GM23338 (cell line): ENCODE measurements at regions not wholly inside any gene's neighbourhood (a gene's known extent, or its start where the extent isn't known, plus 50 kb on each side); places are given as distances from the start of the nearest gene placed in this dataset.

Source experiments
- ATAC-seq: fragments of 200-7000 bp; cut with Tn5 transposase; 3 replicates; pipeline ENCODE4 v1.9.1; 2020
- DNase-seq: peaks from one replicate; pipeline ENCODE4 v3.0.0-alpha.2; 2015; ENCODE audit warnings: low spot score
- H2AFZ ChIP-seq: fragments of 200-600 bp; sonication (generic); 2 replicates; pipeline ENCODE4 v1.8.0; 2016; ENCODE audit warnings: antibody characterized with exemption, mild to moderate bottlenecking, moderate library complexity
- H3F3A ChIP-seq: fragments of 200-600 bp; sonication (generic); replicated peaks from 2 replicates; pipeline ENCODE4 v1.8.0; 2017; ENCODE audit warnings: antibody characterized with exemption, mixed run types, low read depth
- H3K27ac ChIP-seq: fragments of 200-600 bp; sonication (generic); 2 replicates; pipeline ENCODE4 v1.6.1; 2016; ENCODE audit warnings: low read depth
- H3K27me3 ChIP-seq: fragments of 200-600 bp; sonication (generic); 2 replicates; pipeline ENCODE4 v1.8.0; 2016; ENCODE audit warnings: mild to moderate bottlenecking, mixed run types, moderate library complexity; ENCODE audit not compliant: insufficient read depth
- H3K36me3 ChIP-seq: fragments of 200-600 bp; sonication (generic); 2 replicates; pipeline ENCODE4 v1.8.0; 2016; ENCODE audit warnings: mild to moderate bottlenecking; ENCODE audit not compliant: insufficient read depth
- H3K4me1 ChIP-seq: fragments of 200-600 bp; sonication (generic); 2 replicates; pipeline ENCODE4 v1.8.0; 2016; ENCODE audit warnings: mild to moderate bottlenecking, moderate library complexity; ENCODE audit not compliant: insufficient read depth
- H3K4me2 ChIP-seq: fragments of 200-600 bp; sonication (generic); 2 replicates; pipeline ENCODE4 v1.7.1; 2017; ENCODE audit warnings: mixed run types
- H3K4me3 ChIP-seq: fragments of 200-600 bp; sonication (generic); 2 replicates; pipeline ENCODE4 v1.6.1; 2016; ENCODE audit warnings: mixed run types
- H3K79me2 ChIP-seq: fragments of 200-600 bp; sonication (generic); replicated peaks from 2 replicates; pipeline ENCODE4 v1.8.0; 2017; ENCODE audit warnings: mild to moderate bottlenecking; ENCODE audit not compliant: insufficient read depth
- H3K9me2 ChIP-seq: fragments of 200-600 bp; sonication (generic); 2 replicates; pipeline ENCODE4 v1.8.0; 2017; ENCODE audit not compliant: insufficient read depth
- H4K20me1 ChIP-seq: fragments of 200-600 bp; sonication (generic); replicated peaks from 2 replicates; pipeline ENCODE4 v1.8.0; 2017; ENCODE audit warnings: mild to moderate bottlenecking; ENCODE audit not compliant: insufficient read depth
- H3K27ac Mint-ChIP-seq: 2 replicates; pipeline ENCODE4 v1.8.0; 2020; ENCODE audit warnings: inconsistent platforms, mild to moderate bottlenecking, moderate library complexity, mixed read lengths
- H3K27me3 Mint-ChIP-seq: 3 replicates; pipeline ENCODE4 v1.8.0; 2022; ENCODE audit warnings: low read depth, mild to moderate bottlenecking, moderate library complexity, mixed read lengths, inconsistent platforms; ENCODE audit not compliant: insufficient read depth, poor library complexity
- H3K36me3 Mint-ChIP-seq: 3 replicates; pipeline ENCODE4 v1.8.0; 2021; ENCODE audit warnings: low read depth, mild to moderate bottlenecking, inconsistent platforms, moderate library complexity, mixed read lengths
- H3K4me1 Mint-ChIP-seq: 3 replicates; pipeline ENCODE4 v1.8.0; 2020; ENCODE audit warnings: mild to moderate bottlenecking, inconsistent platforms, mixed read lengths
- H3K4me3 Mint-ChIP-seq: 3 replicates; pipeline ENCODE4 v1.8.0; 2021; ENCODE audit warnings: moderate library complexity, mild to moderate bottlenecking, inconsistent platforms, mixed read lengths
- H3K9me3 Mint-ChIP-seq: 3 replicates; pipeline ENCODE4 v1.8.0; 2020; ENCODE audit warnings: moderate library complexity, mild to moderate bottlenecking, inconsistent platforms, mixed read lengths
- CREB1 ChIP-seq: fragments of 250-450 bp; sonication (Bioruptor Pico); IDR thresholded peaks from 2 replicates; pipeline ENCODE4 v1.5.0; 2020; ENCODE audit warnings: low read depth, mild to moderate bottlenecking, moderate library complexity
- EZH2 ChIP-seq: fragments of 200-600 bp; sonication (generic); IDR thresholded peaks from one replicate; pipeline ENCODE4 v1.8.0; 2017; ENCODE audit warnings: antibody characterized with exemption, mild to moderate bottlenecking, low read depth; ENCODE audit not compliant: unreplicated experiment
- EZH2phosphoT487 ChIP-seq: fragments of 200-600 bp; sonication (generic); IDR thresholded peaks from one replicate; pipeline ENCODE4 v1.8.1; 2018; ENCODE audit warnings: antibody characterized with exemption; ENCODE audit not compliant: unreplicated experiment
- JUNB ChIP-seq: IDR thresholded peaks from one replicate; pipeline ENCODE4 v1.6.1; 2016; ENCODE audit warnings: antibody characterized with exemption; ENCODE audit not compliant: unreplicated experiment
- NANOG ChIP-seq: IDR thresholded peaks from 2 replicates; pipeline ENCODE4 v1.6.1; 2016; ENCODE audit warnings: antibody characterized with exemption, borderline replicate concordance
- POLR2AphosphoS5 ChIP-seq: IDR thresholded peaks from 2 replicates; pipeline ENCODE4 v1.6.1; 2016; ENCODE audit warnings: antibody characterized with exemption, low read depth
- STAT1 ChIP-seq: IDR thresholded peaks from one replicate; pipeline ENCODE4 v1.6.1; 2016; ENCODE audit warnings: antibody characterized with exemption; ENCODE audit not compliant: unreplicated experiment
- ZNF114 ChIP-seq: fragments of 250-450 bp; sonication (Bioruptor Pico); IDR thresholded peaks from 2 replicates; pipeline ENCODE4 v1.5.0; 2020; ENCODE audit warnings: mild to moderate bottlenecking, moderate library complexity
- ZNF331 ChIP-seq: fragments of 250-450 bp; sonication (Bioruptor Pico); IDR thresholded peaks from 2 replicates; pipeline ENCODE4 v1.5.0; 2020; ENCODE audit warnings: low read depth, mild to moderate bottlenecking, moderate library complexity
- TF ChIP-seq, protein P1 (sequence below): IDR thresholded peaks from one replicate; pipeline ENCODE4 v1.6.1; 2018; ENCODE audit warnings: antibody characterized with exemption; ENCODE audit not compliant: unreplicated experiment
- TF ChIP-seq, protein P2 (sequence below): IDR thresholded peaks from 2 replicates; pipeline ENCODE4 v1.6.1; 2016; ENCODE audit warnings: antibody characterized with exemption
- TF ChIP-seq, protein P3 (sequence below), 2 experiments: fragments of 200-600 bp in 1 of 2; sonication (generic) in 1 of 2; conservative IDR thresholded peaks; 2 replicates each; pipeline versions ENCODE4 v1.5.1 to v1.6.1; 2016 to 2017; ENCODE audit warnings: antibody characterized with exemption in 2 of 2, low read depth in 2 of 2, mild to moderate bottlenecking in 2 of 2, moderate library complexity in 1 of 2
- TF ChIP-seq, protein P4 (sequence below): fragments of 250-450 bp; sonication (Bioruptor Pico); IDR thresholded peaks from 2 replicates; pipeline ENCODE4 v1.5.0; 2020; ENCODE audit warnings: mild to moderate bottlenecking, moderate library complexity

DNA sequence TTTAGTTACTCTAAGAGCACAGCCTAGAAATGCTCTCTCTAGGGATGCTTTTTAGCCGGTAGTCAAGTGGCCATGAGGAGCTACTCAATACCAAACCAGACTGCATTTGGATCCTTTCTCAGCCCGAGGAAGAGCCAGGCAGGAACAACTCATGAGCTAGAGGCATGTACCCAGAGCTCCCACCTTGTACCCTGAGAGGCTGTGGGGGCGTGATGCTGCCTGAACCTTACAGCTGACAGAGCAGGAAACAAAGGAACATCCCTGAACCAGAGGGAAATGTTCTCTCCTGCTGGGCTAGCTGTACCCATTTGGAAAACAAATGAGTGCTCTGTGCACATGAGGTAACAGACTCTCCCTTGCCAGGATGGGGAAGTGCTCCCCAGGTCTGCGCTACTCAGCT is 131.6 kb downstream of the OSR1 start:
- H3K27ac ChIP-seq = no peak overlapping the region
- H3K4me2 ChIP-seq = no peak overlapping the region
- peaks cover 5% of the 10 kb centered on the region; the same call in 1 of the 2 replicates for H3K9me2 ChIP-seq
- H3K36me3 Mint-ChIP-seq = no peaks in the 10 kb centered on the region
- no peaks in the 10 kb centered on the region for H4K20me1 ChIP-seq
- H3K79me2 ChIP-seq = no peaks in the 10 kb centered on the region
- no peaks in the 10 kb centered on the region for H3F3A ChIP-seq
- H2AFZ ChIP-seq = no peak overlapping the region
- H3K4me1 Mint-ChIP-seq = peaks cover 26% of the 10 kb centered on the region
- no peak for DNase-seq
- TF ChIP-seq POLR2AphosphoS5 (no peak), ZNF114 (CRISPR knock-in tag) (no peak), ZNF331 (no peak), STAT1 (no peak), NANOG (no peak), EZH2phosphoT487 (no peak), JUNB (no peak), CREB1 (no peak), EZH2 (no peak)
- TF ChIP-seq, protein P1, sequence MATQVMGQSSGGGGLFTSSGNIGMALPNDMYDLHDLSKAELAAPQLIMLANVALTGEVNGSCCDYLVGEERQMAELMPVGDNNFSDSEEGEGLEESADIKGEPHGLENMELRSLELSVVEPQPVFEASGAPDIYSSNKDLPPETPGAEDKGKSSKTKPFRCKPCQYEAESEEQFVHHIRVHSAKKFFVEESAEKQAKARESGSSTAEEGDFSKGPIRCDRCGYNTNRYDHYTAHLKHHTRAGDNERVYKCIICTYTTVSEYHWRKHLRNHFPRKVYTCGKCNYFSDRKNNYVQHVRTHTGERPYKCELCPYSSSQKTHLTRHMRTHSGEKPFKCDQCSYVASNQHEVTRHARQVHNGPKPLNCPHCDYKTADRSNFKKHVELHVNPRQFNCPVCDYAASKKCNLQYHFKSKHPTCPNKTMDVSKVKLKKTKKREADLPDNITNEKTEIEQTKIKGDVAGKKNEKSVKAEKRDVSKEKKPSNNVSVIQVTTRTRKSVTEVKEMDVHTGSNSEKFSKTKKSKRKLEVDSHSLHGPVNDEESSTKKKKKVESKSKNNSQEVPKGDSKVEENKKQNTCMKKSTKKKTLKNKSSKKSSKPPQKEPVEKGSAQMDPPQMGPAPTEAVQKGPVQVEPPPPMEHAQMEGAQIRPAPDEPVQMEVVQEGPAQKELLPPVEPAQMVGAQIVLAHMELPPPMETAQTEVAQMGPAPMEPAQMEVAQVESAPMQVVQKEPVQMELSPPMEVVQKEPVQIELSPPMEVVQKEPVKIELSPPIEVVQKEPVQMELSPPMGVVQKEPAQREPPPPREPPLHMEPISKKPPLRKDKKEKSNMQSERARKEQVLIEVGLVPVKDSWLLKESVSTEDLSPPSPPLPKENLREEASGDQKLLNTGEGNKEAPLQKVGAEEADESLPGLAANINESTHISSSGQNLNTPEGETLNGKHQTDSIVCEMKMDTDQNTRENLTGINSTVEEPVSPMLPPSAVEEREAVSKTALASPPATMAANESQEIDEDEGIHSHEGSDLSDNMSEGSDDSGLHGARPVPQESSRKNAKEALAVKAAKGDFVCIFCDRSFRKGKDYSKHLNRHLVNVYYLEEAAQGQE = no peak
- TF ChIP-seq, protein P2, sequence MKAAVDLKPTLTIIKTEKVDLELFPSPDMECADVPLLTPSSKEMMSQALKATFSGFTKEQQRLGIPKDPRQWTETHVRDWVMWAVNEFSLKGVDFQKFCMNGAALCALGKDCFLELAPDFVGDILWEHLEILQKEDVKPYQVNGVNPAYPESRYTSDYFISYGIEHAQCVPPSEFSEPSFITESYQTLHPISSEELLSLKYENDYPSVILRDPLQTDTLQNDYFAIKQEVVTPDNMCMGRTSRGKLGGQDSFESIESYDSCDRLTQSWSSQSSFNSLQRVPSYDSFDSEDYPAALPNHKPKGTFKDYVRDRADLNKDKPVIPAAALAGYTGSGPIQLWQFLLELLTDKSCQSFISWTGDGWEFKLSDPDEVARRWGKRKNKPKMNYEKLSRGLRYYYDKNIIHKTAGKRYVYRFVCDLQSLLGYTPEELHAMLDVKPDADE = no peak
- TF ChIP-seq, protein P3, sequence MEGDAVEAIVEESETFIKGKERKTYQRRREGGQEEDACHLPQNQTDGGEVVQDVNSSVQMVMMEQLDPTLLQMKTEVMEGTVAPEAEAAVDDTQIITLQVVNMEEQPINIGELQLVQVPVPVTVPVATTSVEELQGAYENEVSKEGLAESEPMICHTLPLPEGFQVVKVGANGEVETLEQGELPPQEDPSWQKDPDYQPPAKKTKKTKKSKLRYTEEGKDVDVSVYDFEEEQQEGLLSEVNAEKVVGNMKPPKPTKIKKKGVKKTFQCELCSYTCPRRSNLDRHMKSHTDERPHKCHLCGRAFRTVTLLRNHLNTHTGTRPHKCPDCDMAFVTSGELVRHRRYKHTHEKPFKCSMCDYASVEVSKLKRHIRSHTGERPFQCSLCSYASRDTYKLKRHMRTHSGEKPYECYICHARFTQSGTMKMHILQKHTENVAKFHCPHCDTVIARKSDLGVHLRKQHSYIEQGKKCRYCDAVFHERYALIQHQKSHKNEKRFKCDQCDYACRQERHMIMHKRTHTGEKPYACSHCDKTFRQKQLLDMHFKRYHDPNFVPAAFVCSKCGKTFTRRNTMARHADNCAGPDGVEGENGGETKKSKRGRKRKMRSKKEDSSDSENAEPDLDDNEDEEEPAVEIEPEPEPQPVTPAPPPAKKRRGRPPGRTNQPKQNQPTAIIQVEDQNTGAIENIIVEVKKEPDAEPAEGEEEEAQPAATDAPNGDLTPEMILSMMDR (conservative IDR thresholded peaks at IDR 0.05; ENCODE audit: low read depth in 2 of 2) = no peak
- TF ChIP-seq, protein P4, sequence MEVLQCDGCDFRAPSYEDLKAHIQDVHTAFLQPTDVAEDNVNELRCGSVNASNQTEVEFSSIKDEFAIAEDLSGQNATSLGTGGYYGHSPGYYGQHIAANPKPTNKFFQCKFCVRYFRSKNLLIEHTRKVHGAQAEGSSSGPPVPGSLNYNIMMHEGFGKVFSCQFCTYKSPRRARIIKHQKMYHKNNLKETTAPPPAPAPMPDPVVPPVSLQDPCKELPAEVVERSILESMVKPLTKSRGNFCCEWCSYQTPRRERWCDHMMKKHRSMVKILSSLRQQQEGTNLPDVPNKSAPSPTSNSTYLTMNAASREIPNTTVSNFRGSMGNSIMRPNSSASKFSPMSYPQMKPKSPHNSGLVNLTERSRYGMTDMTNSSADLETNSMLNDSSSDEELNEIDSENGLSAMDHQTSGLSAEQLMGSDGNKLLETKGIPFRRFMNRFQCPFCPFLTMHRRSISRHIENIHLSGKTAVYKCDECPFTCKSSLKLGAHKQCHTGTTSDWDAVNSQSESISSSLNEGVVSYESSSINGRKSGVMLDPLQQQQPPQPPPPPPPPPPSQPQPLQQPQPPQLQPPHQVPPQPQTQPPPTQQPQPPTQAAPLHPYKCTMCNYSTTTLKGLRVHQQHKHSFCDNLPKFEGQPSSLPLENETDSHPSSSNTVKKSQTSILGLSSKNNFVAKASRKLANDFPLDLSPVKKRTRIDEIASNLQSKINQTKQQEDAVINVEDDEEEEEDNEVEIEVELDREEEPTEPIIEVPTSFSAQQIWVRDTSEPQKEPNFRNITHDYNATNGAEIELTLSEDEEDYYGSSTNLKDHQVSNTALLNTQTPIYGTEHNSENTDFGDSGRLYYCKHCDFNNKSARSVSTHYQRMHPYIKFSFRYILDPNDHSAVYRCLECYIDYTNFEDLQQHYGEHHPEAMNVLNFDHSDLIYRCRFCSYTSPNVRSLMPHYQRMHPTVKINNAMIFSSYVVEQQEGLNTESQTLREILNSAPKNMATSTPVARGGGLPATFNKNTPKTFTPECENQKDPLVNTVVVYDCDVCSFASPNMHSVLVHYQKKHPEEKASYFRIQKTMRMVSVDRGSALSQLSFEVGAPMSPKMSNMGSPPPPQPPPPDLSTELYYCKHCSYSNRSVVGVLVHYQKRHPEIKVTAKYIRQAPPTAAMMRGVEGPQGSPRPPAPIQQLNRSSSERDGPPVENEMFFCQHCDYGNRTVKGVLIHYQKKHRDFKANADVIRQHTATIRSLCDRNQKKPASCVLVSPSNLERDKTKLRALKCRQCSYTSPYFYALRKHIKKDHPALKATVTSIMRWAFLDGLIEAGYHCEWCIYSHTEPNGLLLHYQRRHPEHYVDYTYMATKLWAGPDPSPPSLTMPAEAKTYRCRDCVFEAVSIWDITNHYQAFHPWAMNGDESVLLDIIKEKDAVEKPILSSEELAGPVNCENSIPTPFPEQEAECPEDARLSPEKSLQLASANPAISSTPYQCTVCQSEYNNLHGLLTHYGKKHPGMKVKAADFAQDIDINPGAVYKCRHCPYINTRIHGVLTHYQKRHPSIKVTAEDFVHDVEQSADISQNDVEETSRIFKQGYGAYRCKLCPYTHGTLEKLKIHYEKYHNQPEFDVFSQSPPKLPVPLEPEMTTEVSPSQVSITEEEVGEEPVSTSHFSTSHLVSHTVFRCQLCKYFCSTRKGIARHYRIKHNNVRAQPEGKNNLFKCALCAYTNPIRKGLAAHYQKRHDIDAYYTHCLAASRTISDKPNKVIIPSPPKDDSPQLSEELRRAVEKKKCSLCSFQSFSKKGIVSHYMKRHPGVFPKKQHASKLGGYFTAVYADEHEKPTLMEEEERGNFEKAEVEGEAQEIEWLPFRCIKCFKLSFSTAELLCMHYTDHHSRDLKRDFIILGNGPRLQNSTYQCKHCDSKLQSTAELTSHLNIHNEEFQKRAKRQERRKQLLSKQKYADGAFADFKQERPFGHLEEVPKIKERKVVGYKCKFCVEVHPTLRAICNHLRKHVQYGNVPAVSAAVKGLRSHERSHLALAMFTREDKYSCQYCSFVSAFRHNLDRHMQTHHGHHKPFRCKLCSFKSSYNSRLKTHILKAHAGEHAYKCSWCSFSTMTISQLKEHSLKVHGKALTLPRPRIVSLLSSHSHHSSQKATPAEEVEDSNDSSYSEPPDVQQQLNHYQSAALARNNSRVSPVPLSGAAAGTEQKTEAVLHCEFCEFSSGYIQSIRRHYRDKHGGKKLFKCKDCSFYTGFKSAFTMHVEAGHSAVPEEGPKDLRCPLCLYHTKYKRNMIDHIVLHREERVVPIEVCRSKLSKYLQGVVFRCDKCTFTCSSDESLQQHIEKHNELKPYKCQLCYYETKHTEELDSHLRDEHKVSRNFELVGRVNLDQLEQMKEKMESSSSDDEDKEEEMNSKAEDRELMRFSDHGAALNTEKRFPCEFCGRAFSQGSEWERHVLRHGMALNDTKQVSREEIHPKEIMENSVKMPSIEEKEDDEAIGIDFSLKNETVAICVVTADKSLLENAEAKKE (CRISPR knock-in tag) = no peak
- H3K4me1 ChIP-seq = peaks cover 22% of the 10 kb centered on the region
- no peak overlapping the region for H3K27ac Mint-ChIP-seq
- H3K27me3 ChIP-seq = no peaks in the 10 kb centered on the region
- H3K9me3 Mint-ChIP-seq = no peaks in the 10 kb centered on the region
- no peaks in the 10 kb centered on the region; the same call in 1 of the 2 replicates for H3K36me3 ChIP-seq
- H3K4me3 ChIP-seq = no peak overlapping the region
- no peak overlapping the region for H3K4me3 Mint-ChIP-seq
- no peak for ATAC-seq
- H3K27me3 Mint-ChIP-seq = peaks cover 2% of the 10 kb centered on the region
